ENCODE measurements at regions not wholly inside any gene's neighbourhood (a gene's known extent, or its start where the extent isn't known, plus 50 kb on each side); places are given as distances from the start of the nearest gene placed in this dataset.

DNA sequence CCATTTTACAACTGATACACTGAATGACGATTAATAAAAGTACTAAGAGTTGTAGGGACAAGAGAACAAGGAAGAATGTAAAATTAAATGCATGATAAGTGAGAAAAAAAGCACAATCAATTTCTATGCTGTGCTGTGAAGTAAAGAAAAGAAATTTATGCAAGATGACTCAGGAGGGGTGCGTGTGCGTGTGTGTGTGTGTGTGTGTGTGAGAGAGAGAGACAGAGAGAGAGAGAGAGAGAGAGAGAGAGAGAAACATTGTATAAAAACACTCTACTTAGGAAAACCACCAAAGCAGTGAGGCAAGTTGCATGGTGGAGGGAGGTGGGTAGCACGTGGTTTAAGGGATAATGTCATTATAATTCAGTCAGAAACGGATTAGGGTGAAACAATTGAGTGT is 580.8 kb upstream of the ALCAM start:
- Histone ChIP-seq H3K4me1 (ENCODE audit: insufficient read depth, low read length) (no peaks in the 10 kb centered on the region), H3K79me1 (ENCODE audit: insufficient read depth, low read depth, low read length, poor library complexity, severe bottlenecking) (no peaks in the 10 kb centered on the region), H3T11ph (ENCODE audit: low read length) (no peak overlapping the region), H4K5ac (ENCODE audit: insufficient read length, low read depth, low read length) (no peak overlapping the region), H3K56ac (ENCODE audit: insufficient read length, low read depth, low read length) (no peak overlapping the region), H3K27me3 (ENCODE audit: insufficient read depth, low read length) (no peaks in the 10 kb centered on the region), H2BK20ac (ENCODE audit: low read depth, low read length, poor library complexity, severe bottlenecking) (no peak overlapping the region), H4K91ac (ENCODE audit: insufficient read length, low read depth, low read length) (no peak overlapping the region), H3K23ac (ENCODE audit: insufficient read length, low read depth, low read length) (no peak overlapping the region), H2BK5ac (ENCODE audit: insufficient read length, low read length) (no peak overlapping the region), H3K14ac (ENCODE audit: insufficient read depth, low read length) (no peak overlapping the region), H3K79me2 (ENCODE audit: insufficient read depth, low read length) (no peaks in the 10 kb centered on the region), H4K8ac (replicated peaks; ENCODE audit: insufficient read length, low read depth, low read length) (no peak overlapping the region), H3K4me2 (ENCODE audit: insufficient read depth, insufficient read length, low read length) (no peak overlapping the region), H3K18ac (ENCODE audit: insufficient read length, low read depth, low read length) (no peak overlapping the region), H2BK12ac (ENCODE audit: insufficient read length, low read depth, low read length) (no peak overlapping the region), H3K27ac (ENCODE audit: insufficient read length, low read depth, low read length) (no peak overlapping the region), H3K9ac (ENCODE audit: extremely low read depth, insufficient read length, low read length) (no peak overlapping the region), H2AFZ (ENCODE audit: low read length) (no peak overlapping the region), H2AK5ac (ENCODE audit: insufficient read length, low read length) (no peak overlapping the region), H2BK120ac (ENCODE audit: low read depth, low read length, poor library complexity, severe bottlenecking) (no peak overlapping the region), H3K4ac (ENCODE audit: low read depth, low read length) (no peak overlapping the region), H3K9me3 (ENCODE audit: control insufficient read depth, low read depth, low read length) (no peaks in the 10 kb centered on the region), H3K23me2 (ENCODE audit: insufficient read length, low read depth, low read length, poor library complexity, severe bottlenecking) (no peaks in the 10 kb centered on the region), H2BK15ac (ENCODE audit: low read depth, low read length) (no peak overlapping the region), H4K20me1 (ENCODE audit: control insufficient read depth, insufficient read depth, insufficient read length) (no peaks in the 10 kb centered on the region)
- no peak overlapping the region; a peak in 1 of 7 replicates for H3K27ac Mint-ChIP-seq
- H3K27me3 Mint-ChIP-seq (ENCODE audit: low read depth): no peaks in the 10 kb centered on the region
- no CpG with 5 or more reads among the region's 5 CpGs for WGBS (ENCODE audit: extremely low coverage, insufficient read length, low lambda C conversion rate)
- no peak for DNase-seq
- H3K36me3 Mint-ChIP-seq (ENCODE audit: insufficient read depth in 1 of 3, low read depth in 3 of 3): no peaks in the 10 kb centered on the region
- H3K4me3 Mint-ChIP-seq: no peak overlapping the region
- H3K4me1 Mint-ChIP-seq: peaks cover 0 to 2% of the 10 kb centered on the region in 2 experiments; a peak in 2 of 4 replicates
- TF ChIP-seq, protein P1, sequence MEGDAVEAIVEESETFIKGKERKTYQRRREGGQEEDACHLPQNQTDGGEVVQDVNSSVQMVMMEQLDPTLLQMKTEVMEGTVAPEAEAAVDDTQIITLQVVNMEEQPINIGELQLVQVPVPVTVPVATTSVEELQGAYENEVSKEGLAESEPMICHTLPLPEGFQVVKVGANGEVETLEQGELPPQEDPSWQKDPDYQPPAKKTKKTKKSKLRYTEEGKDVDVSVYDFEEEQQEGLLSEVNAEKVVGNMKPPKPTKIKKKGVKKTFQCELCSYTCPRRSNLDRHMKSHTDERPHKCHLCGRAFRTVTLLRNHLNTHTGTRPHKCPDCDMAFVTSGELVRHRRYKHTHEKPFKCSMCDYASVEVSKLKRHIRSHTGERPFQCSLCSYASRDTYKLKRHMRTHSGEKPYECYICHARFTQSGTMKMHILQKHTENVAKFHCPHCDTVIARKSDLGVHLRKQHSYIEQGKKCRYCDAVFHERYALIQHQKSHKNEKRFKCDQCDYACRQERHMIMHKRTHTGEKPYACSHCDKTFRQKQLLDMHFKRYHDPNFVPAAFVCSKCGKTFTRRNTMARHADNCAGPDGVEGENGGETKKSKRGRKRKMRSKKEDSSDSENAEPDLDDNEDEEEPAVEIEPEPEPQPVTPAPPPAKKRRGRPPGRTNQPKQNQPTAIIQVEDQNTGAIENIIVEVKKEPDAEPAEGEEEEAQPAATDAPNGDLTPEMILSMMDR (conservative IDR thresholded peaks at IDR 0.05): no peak
- no peaks in the 10 kb centered on the region for H3K9me3 Mint-ChIP-seq
